ENCODE measurements at regions not wholly inside any gene's neighbourhood (a gene's known extent, or its start where the extent isn't known, plus 50 kb on each side); places are given as distances from the start of the nearest gene placed in this dataset.

- no peak for DNase-seq
These were observed 438.2 kb upstream of the DIAPH2 start for GRCh38 chrX:96246436-96246835.

All from fibroblast of upper back skin (primary cell).